ENCODE measurements at regions not wholly inside any gene's neighbourhood (a gene's known extent, or its start where the extent isn't known, plus 50 kb on each side); places are given as distances from the start of the nearest gene placed in this dataset.

DNA sequence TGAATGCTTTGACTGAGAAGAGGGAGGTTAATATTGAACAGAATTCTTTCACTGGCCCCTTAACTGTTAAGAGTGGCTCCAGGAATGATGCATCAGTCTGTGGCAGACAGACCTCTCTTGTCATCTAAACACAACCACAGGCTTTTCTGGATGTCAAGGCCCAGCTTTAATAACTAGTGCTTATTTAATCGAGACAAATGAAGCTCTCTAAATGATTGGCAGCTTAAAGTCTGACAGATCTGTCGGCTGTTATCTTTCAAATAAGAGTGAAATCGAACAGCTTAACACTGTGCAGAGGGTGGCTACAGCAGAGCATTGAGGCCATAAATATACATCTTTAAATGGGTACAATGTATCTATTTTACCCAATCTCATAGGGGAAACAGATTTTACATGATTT is 500.8 kb upstream of the PABPC4L start:
- TF ChIP-seq, protein P1, sequence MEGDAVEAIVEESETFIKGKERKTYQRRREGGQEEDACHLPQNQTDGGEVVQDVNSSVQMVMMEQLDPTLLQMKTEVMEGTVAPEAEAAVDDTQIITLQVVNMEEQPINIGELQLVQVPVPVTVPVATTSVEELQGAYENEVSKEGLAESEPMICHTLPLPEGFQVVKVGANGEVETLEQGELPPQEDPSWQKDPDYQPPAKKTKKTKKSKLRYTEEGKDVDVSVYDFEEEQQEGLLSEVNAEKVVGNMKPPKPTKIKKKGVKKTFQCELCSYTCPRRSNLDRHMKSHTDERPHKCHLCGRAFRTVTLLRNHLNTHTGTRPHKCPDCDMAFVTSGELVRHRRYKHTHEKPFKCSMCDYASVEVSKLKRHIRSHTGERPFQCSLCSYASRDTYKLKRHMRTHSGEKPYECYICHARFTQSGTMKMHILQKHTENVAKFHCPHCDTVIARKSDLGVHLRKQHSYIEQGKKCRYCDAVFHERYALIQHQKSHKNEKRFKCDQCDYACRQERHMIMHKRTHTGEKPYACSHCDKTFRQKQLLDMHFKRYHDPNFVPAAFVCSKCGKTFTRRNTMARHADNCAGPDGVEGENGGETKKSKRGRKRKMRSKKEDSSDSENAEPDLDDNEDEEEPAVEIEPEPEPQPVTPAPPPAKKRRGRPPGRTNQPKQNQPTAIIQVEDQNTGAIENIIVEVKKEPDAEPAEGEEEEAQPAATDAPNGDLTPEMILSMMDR (IDR thresholded peaks at IDR 0.05): no peak

GRCh38 chr4:134700251-134700650 is 498.7 kb upstream of the PABPC4L start:
- TF ChIP-seq, protein P1 (IDR thresholded peaks at IDR 0.05): no peak

DNA sequence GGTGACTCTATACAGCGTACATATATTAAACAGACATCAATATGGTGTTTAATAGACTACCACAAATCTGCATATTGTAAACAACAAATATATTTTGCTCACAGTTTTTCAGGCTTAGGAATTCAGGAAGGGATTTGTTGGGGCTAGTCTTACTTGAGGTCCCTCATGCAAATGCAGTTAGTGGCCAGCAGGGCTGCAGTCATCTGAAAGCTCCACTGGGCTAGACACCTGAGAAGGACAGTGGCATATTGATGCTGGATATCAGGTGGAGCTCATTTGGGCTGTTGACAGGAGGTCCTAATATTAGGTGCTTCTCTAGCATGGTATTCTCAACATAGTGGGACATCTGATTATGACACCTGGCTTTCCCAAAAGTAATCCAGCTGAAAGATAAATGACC is 493.8 kb upstream of the PABPC4L start:
- TF ChIP-seq, protein P1 (IDR thresholded peaks at IDR 0.05): no peak

DNA sequence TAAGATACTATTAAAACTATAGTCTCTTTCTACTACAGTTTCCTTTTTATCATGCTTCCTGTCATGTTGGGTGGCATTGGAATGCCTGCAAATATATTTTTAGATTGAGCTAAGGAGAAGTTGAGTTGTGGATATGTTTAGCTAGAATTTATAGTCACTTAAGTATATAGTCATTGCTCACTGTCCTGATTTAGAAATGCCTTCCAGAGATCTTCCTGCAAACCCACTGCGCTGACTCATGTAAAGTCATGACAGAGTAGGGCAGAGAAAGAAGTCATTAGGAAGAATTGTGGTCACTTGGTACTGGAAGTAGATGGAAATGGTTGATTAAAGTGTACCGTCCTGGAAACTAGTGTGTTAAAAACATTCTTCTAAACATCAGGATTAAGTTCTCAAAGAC is 490.3 kb upstream of the PABPC4L start:
- TF ChIP-seq, protein P1 (IDR thresholded peaks at IDR 0.05): no peak

DNA sequence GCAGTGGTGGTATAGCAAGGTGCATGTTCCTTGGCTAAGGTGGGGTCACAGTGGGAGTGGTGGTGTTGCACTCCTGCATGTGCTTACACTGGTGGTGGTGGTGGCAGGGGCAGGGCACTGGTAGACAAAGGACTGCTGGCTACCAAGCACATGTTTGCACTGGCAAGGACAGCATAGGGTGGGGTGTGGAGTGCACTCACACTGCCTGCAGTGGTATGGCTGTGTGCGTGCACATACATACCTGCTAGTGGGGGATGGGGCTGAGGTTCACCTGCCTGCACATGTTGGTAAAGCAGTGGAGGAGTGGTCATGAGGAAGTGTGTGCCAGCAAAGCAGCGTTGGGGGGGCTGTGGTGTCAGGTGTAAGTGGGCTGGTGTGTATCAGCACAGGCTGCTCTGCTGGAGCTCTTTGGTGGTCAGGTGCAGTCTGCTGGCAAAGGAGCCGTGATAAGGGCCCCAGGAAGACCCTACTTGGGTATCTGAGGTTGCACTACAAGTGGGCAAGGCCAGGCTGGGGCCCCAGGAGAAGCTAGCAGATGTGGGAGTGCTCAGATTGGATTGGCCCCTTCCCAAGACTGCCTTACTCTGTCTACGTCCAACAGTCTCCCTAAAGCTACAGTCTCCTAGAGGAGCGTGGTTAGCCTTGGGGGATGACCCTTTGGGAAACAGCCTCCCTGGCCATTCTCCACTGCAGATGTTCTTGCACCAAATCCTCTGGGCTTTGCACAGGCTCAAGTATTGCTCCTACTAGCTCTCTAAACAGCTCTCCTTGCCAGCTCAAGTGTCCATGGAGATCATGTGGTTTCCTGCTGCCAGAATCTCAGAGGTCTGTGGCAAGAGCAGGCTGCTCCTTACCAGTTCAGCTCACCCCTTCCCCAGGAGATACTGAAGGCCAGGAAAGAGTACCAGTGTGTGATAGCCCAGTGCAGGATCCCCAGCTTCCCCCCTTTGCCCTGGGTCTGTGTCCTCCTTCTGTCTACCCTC is 486.3 kb upstream of the PABPC4L start:
- TF ChIP-seq, protein P1 (IDR thresholded peaks at IDR 0.05): no peak

GRCh38 chr4:134677209-134677814 is 475.7 kb upstream of the PABPC4L start:
- TF ChIP-seq, protein P1 (IDR thresholded peaks at IDR 0.05): no peak

- TF ChIP-seq, protein P1 (IDR thresholded peaks at IDR 0.05): no peak
Observed at GRCh38 chr4:134668237-134668636, 466.6 kb upstream of the PABPC4L start.
